ENCODE measurements at regions not wholly inside any gene's neighbourhood (a gene's known extent, or its start where the extent isn't known, plus 50 kb on each side); places are given as distances from the start of the nearest gene placed in this dataset.

- H3K36me3 Mint-ChIP-seq = peaks cover 3% of the 10 kb centered on the region
- H3K4me3 Mint-ChIP-seq = no peak overlapping the region
- peaks cover 1 to 5% (median 3%) of the 10 kb centered on the region in 3 donors for H3K4me1 Mint-ChIP-seq
- H3K9me3 Mint-ChIP-seq = peaks cover 0 to 4% (median 0%) of the 10 kb centered on the region in 3 donors
- H3K27me3 Mint-ChIP-seq = peaks cover 9% of the 10 kb centered on the region
- H3K27ac Mint-ChIP-seq = peak overlapping the region in 2 of 3 donors; percentile 14 to 61
Observed at GRCh38 chr3:13146643-13147143, 73.5 kb upstream of the IQSEC1 start.

GRCh38 chr3:13145826-13146642 is 72.8 kb upstream of the IQSEC1 start:
- Mint-ChIP-seq H3K9me3 (peaks cover 0 to 6% (median 0%) of the 10 kb centered on the region in 3 donors), H3K4me1 (peaks cover 1 to 5% (median 3%) of the 10 kb centered on the region in 3 donors), H3K27me3 (peaks cover 12% of the 10 kb centered on the region), H3K36me3 (peaks cover 3% of the 10 kb centered on the region), H3K27ac (peak overlapping the region in 2 of 3 donors; percentile 23 to 61), H3K4me3 (no peak overlapping the region)

- H3K9me3 Mint-ChIP-seq = peaks cover 0 to 7% (median 0%) of the 10 kb centered on the region in 3 donors
Observed at GRCh38 chr3:13145131-13145825, 72.0 kb upstream of the IQSEC1 start.

GRCh38 chr3:13144163-13145023 is 71.2 kb upstream of the IQSEC1 start:
- H3K27ac Mint-ChIP-seq = no peak overlapping the region
- no peaks in the 10 kb centered on the region for H3K4me1 Mint-ChIP-seq
- no peak overlapping the region for H3K4me3 Mint-ChIP-seq
- H3K27me3 Mint-ChIP-seq = peaks cover 12% of the 10 kb centered on the region
- H3K36me3 Mint-ChIP-seq = peaks cover 3% of the 10 kb centered on the region
- H3K9me3 Mint-ChIP-seq = peaks cover 0 to 7% (median 0%) of the 10 kb centered on the region in 3 donors

More at GRCh38 chr3:13145131-13145825, 72.0 kb upstream of the IQSEC1 start:
- Mint-ChIP-seq H3K27me3 (peaks cover 11% of the 10 kb centered on the region), H3K4me1 (peaks cover 1 to 5% (median 3%) of the 10 kb centered on the region in 3 donors), H3K27ac (no peak overlapping the region), H3K4me3 (no peak overlapping the region), H3K36me3 (peaks cover 3% of the 10 kb centered on the region)

- peaks cover 0 to 11% (median 0%) of the 10 kb centered on the region in 3 donors for H3K9me3 Mint-ChIP-seq
- H3K4me3 Mint-ChIP-seq = no peak overlapping the region
- H3K27me3 Mint-ChIP-seq = peaks cover 12% of the 10 kb centered on the region
- no peaks in the 10 kb centered on the region for H3K4me1 Mint-ChIP-seq
- no peak overlapping the region for H3K27ac Mint-ChIP-seq
- H3K36me3 Mint-ChIP-seq = peaks cover 1% of the 10 kb centered on the region
Observed at GRCh38 chr3:13143381-13144004, 70.3 kb upstream of the IQSEC1 start.

- Mint-ChIP-seq H3K27me3 (peaks cover 12% of the 10 kb centered on the region), H3K9me3 (peaks cover 0 to 11% (median 0%) of the 10 kb centered on the region in 3 donors), H3K27ac (no peak overlapping the region), H3K4me3 (no peak overlapping the region), H3K36me3 (peaks cover under 1% of the 10 kb centered on the region), H3K4me1 (no peaks in the 10 kb centered on the region)
Observed at GRCh38 chr3:13142552-13143380, 69.5 kb upstream of the IQSEC1 start.

GRCh38 chr3:13141991-13142412 is 68.8 kb upstream of the IQSEC1 start:
- Mint-ChIP-seq H3K27me3 (peaks cover 16% of the 10 kb centered on the region), H3K27ac (no peak overlapping the region), H3K4me1 (peaks cover 0 to 3% (median 0%) of the 10 kb centered on the region in 3 donors), H3K4me3 (no peak overlapping the region), H3K36me3 (no peaks in the 10 kb centered on the region), H3K9me3 (peaks cover 0 to 11% (median 0%) of the 10 kb centered on the region in 3 donors)

GRCh38 chr3:13141183-13141582 is 68.0 kb upstream of the IQSEC1 start:
- Mint-ChIP-seq H3K27ac (no peak overlapping the region), H3K27me3 (peaks cover 21% of the 10 kb centered on the region), H3K9me3 (peaks cover 0 to 13% (median 0%) of the 10 kb centered on the region in 3 donors), H3K4me3 (no peak overlapping the region), H3K4me1 (peaks cover 0 to 4% (median 0%) of the 10 kb centered on the region in 3 donors), H3K36me3 (peaks cover 2% of the 10 kb centered on the region)

GRCh38 chr3:13140596-13140995 is 67.4 kb upstream of the IQSEC1 start:
- H3K27ac Mint-ChIP-seq = no peak overlapping the region
- peaks cover 2% of the 10 kb centered on the region for H3K36me3 Mint-ChIP-seq
- H3K9me3 Mint-ChIP-seq = peaks cover 0 to 13% (median 0%) of the 10 kb centered on the region in 3 donors
- H3K27me3 Mint-ChIP-seq = peaks cover 21% of the 10 kb centered on the region
- H3K4me3 Mint-ChIP-seq = no peak overlapping the region
- H3K4me1 Mint-ChIP-seq = peaks cover 0 to 4% (median 0%) of the 10 kb centered on the region in 3 donors

GRCh38 chr3:13139471-13140065 is 66.3 kb upstream of the IQSEC1 start:
- H3K4me1 Mint-ChIP-seq = peaks cover 0 to 4% (median 0%) of the 10 kb centered on the region in 3 donors
- H3K27me3 Mint-ChIP-seq = peaks cover 19% of the 10 kb centered on the region
- peaks cover 2% of the 10 kb centered on the region for H3K36me3 Mint-ChIP-seq
- no peak overlapping the region for H3K4me3 Mint-ChIP-seq
- peaks cover 0 to 9% (median 0%) of the 10 kb centered on the region in 3 donors for H3K9me3 Mint-ChIP-seq
- peak overlapping the region in 1 of 3 donors; percentile 40 for H3K27ac Mint-ChIP-seq

GRCh38 chr3:13138833-13139145 is 65.6 kb upstream of the IQSEC1 start:
- Mint-ChIP-seq H3K27ac (no peak overlapping the region), H3K27me3 (peaks cover 19% of the 10 kb centered on the region), H3K4me1 (peaks cover 0 to 4% (median 0%) of the 10 kb centered on the region in 3 donors), H3K36me3 (peaks cover 2% of the 10 kb centered on the region), H3K4me3 (peak overlapping the region in 1 of 4 donors; percentile 21), H3K9me3 (peaks cover 0 to 9% (median 0%) of the 10 kb centered on the region in 3 donors)

GRCh38 chr3:13137941-13138832 is 65.0 kb upstream of the IQSEC1 start:
- Mint-ChIP-seq H3K4me1 (peaks cover 0 to 4% (median 0%) of the 10 kb centered on the region in 3 donors), H3K36me3 (peaks cover 2% of the 10 kb centered on the region), H3K4me3 (peak overlapping the region in 1 of 4 donors; percentile 21), H3K27ac (no peak overlapping the region), H3K27me3 (peaks cover 17% of the 10 kb centered on the region), H3K9me3 (peaks cover 0 to 9% (median 0%) of the 10 kb centered on the region in 3 donors)

All from IgD-negative memory B cell (primary cell).